GM19463 (cell line): ENCODE measurements at regions not wholly inside any gene's neighbourhood (a gene's known extent, or its start where the extent isn't known, plus 50 kb on each side); places are given as distances from the start of the nearest gene placed in this dataset.
"Not testable (repeated sequence)": the region's sequence is repeated elsewhere in the genome, so short reads cannot be mapped to it uniquely, and the experiment has no call there.

Experiments used
- ATAC-seq: cut with Tn5 transposase; IDR thresholded peaks from one replicate; pipeline ENCODE4 v1.9.1; 2021; ENCODE audit warnings: mild to moderate bottlenecking, moderate library complexity; ENCODE audit not compliant: unreplicated experiment

- ATAC-seq, result not testable (repeated sequence)
These were observed 995.7 kb downstream of the TMEM121 start for GRCh38 chr14:106522118-106522517.

DNA sequence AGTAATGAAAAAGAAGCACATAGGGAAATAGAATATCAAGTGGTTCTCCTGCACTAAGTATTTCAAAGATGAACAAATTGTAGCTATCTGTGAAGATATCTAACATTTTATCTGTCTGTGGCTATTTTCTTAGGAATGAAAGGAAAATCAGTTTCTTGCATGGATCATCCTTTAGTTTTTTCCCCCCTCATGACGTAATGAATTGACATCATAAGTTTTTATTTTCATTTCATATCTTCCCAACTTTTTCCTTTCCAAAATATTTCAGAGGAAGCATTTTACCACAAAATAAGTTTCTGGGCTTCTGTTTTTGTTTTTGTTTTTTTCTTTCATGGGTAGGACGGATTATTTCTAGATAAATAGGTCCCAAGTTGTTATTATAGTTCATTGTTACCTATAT is 996.6 kb downstream of the TMEM121 start:
- no peak for ATAC-seq

GRCh38 chr14:106528717-106529116 is 1002.3 kb downstream of the TMEM121 start:
- ATAC-seq, result no peak

- ATAC-seq, result no peak
These were observed 1003.6 kb downstream of the TMEM121 start for GRCh38 chr14:106530031-106530422.

GRCh38 chr14:106530423-106531107 is 1004.2 kb downstream of the TMEM121 start:
- peak; percentile 51 for ATAC-seq

DNA sequence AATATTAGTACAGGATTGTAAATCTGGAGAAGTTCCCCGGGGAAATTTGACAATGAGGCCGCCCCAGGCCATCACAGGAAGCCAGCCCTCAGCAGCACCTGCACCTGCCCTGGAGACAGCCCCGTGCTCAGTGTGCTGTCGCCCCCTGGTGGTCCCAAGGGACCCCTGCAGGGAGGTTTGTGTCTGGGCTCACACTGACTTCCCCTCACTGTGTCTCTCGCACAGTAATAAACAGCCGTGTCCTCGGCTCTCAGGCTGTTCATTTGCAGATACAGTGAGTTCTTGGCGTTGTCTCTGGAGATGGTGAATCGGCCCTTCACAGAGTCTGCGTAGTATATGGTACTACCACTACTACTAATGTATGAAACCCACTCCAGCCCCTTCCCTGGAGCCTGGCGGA is 1011.2 kb downstream of the TMEM121 start:
- not testable (repeated sequence) for ATAC-seq

DNA sequence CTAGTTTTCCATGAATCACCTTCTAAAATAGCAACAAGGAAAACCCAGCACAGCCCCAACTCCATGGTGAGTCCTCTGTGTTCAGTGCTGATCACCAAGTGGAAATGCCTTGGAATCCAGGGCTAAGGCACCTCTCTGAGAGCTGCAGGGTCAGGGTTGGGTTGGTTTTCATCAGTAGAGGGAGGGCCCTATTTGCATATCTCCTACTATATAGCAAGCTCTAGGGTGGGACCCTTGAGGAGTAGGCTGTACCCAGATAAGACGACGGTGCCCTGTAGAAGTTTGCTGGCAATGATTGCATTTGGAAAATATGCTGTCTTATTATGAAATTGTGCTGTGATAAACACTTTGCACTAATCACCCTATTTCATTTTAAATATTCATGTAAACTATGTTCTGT is 1011.8 kb downstream of the TMEM121 start:
- ATAC-seq, result no peak

GRCh38 chr14:106547735-106548434 is 1021.5 kb downstream of the TMEM121 start:
- no peak for ATAC-seq

DNA sequence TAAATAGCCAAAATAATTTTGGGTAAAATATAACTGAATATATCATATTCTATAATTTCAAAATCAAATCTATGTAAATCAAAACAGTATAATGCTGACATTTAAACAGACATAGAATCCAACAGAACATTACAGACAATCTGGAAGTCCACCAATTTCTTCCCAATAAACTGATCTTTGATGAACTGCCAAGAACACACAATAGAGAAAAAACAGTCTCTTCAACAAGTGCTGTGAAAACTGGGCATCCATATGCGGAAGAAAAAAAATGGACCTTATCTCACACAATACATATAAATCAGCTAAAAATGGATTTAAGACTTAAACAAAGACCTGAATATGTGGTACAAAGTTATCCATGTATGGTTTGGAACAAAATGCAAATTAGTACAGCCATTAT is 1022.7 kb downstream of the TMEM121 start:
- ATAC-seq, result no peak

GRCh38 chr14:106551265-106551664 is 1024.9 kb downstream of the TMEM121 start:
- ATAC-seq, result no peak

DNA sequence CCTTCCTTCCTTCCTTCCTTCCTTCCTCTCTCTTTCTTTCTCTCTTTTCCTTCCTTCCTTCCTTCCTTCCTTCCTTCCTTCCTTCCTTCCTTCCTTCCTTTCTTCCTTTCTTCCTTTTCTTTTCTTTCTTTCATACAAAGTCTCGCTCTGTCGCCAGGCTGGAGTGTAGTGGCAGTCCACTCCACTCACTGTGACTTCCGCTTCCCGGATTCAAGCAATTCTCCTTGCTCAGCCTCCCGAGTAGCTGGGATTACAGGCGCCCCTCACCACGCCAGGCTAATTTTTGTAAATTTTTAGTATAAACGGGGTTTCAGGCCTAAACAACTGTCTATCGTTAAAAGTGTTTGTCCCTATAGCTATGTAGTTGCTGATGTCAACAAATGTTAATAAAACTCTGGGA is 1029.8 kb downstream of the TMEM121 start:
- not testable (repeated sequence) for ATAC-seq

DNA sequence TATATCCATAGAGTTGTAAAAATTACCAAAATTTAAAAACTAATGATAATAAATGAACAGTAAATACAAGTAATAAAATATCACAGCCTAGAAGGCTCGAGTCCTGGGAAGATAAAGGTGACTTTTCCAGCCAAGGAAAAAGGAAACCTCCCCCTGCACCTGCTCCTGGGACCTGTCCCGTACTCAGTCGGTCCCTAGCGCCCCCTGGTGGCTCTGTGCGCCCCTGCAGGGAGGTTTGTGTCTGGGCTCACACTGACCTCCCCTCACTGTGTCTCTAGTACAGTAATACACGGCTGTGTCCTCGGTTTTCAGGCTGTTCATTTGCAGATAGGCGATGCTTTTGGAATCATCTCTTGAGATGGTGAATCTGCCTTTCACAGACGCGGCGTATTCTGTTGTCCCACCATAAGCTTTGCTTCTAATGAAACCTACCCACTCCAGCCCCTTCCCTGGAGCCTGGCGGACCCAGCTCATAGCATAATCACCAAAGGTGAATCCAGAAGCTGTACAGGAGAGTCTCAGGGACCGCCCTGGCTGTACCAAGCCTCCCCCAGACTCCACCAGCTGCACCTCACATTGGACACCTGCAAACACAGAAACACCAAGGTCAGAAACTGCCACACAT is 1030.4 kb downstream of the TMEM121 start:
- no peak for ATAC-seq

DNA sequence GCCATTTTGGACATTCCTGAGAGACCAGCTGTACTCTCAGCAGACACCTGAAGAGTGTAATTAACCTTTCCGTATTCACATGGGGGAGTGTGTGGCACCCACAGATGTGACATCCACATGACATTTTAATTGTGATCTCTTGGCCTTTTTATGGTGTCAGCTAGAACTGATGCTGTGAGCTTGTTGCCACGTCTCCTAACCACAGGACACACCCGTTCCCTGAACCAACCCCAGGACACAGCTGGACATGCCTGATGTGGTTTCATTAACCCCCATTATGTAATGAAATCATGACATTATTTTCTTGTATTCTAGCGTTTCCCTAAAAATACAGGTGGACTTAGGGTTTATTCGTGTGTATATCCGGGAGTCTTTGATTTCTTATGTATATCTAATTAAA is 1036.1 kb downstream of the TMEM121 start:
- no peak for ATAC-seq

- ATAC-seq, result no peak
These were observed 1037.8 kb downstream of the TMEM121 start for GRCh38 chr14:106564058-106564643.

- ATAC-seq, result no peak
These were observed 1052.1 kb downstream of the TMEM121 start for GRCh38 chr14:106578481-106578880.

- no peak for ATAC-seq
These were observed 1052.7 kb downstream of the TMEM121 start for GRCh38 chr14:106579084-106579483.

GRCh38 chr14:106585692-106586091 is 1059.3 kb downstream of the TMEM121 start:
- ATAC-seq, result no peak

- ATAC-seq, result peak; percentile 45
These were observed 1059.8 kb downstream of the TMEM121 start for GRCh38 chr14:106586098-106586704.

GRCh38 chr14:106591539-106591938 is 1065.2 kb downstream of the TMEM121 start:
- not testable (repeated sequence) for ATAC-seq

DNA sequence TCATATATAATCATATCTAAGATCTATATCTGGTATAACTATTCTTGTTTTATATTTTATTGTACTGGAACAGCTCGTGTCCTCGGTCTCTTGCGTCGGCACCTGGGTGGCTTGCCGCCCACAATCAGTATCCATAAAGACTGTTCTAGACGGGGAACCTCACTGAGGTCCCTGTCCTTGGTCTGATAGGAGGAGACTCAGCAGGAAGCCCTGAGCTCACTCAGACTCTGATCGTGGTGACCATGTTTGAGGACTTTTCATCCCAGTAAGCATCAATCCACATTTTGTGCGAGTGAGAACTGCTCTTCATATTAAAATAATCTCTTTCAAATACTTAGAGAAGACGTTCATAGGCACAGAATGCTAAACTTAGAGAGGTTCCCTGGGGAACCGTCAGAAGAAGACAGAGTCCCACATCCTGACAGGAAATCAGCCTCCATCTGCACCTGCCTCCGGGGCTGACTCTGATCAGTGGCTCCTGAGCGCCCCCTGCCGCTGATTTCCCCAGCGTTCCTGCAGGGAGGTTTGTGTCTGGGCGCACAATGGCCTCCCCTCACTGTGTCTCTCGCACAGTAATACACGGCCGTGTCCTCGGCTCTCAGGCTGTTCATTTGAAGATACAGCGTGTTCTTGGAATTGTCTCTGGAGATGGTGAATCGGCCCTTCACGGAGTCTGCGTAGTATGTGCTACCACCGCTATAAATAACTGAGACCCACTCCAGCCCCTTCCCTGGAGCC is 1065.9 kb downstream of the TMEM121 start:
- not testable (repeated sequence) for ATAC-seq

- no peak for ATAC-seq
These were observed 1072.8 kb downstream of the TMEM121 start for GRCh38 chr14:106599209-106599608.
